HepG2 (cell line): ENCODE measurements at regions not wholly inside any gene's neighbourhood (a gene's known extent, or its start where the extent isn't known, plus 50 kb on each side); places are given as distances from the start of the nearest gene placed in this dataset.

ENCODE experiments used
- ATAC-seq: fragments of 200-7000 bp; cut with Tn5 transposase; 3 replicates; pipeline ENCODE4 v1.9.1; 2020; ENCODE audit warnings: mild to moderate bottlenecking, moderate library complexity
- BruUV-seq: library from RNA; stranded (reverse); fragments of 400-500 nt; replicated peaks from 2 replicates; lab custom pipeline; 2021; lab: Mats Ljungman, UMichigan
- CTCF ChIA-PET: fragments of 300-600 bp; formaldehyde crosslinking; extraction: SDS; loops from one replicate; lab custom pipeline; 2021; ENCODE audit warnings: low total read pairs, inconsistent platforms, low intra/inter-chr PET ratio; lab: Yijun Ruan, JAX
- POLR2A ChIA-PET: fragments of 350-600 bp; sonication (Branson Sonifier 250); formaldehyde crosslinking; loops from one replicate; lab custom pipeline; 2020; ENCODE audit warnings: antibody characterized with exemption, inconsistent platforms; lab: Yijun Ruan, JAX
- DNase-seq: peaks from one replicate; pipeline ENCODE4 v3.0.0-alpha.2; 2015; ENCODE audit warnings: low spot score
- FAIRE-seq: peaks from 3 replicates; lab custom pipeline; 2011; peaks lifted over from hg19 to GRCh38; lab: Jason Lieb, UNC
- H2AFZ ChIP-seq: one replicate; pipeline ENCODE4 v1.6.1; 2011; ENCODE audit warnings: low read length, inconsistent platforms
- H3K27ac ChIP-seq: fragments of 300-600 bp; 3 replicates; pipeline ENCODE4 v1.8.0; 2011; ENCODE audit warnings: mixed run types, mild to moderate bottlenecking, mixed read lengths, low read length, inconsistent platforms; ENCODE audit not compliant: insufficient read depth; ENCODE audit errors: extremely low read length
- H3K27me3 ChIP-seq, 2 experiments: fragments of 200-600 bp in 1 of 2; 2 replicates in 1 of 2; 3 replicates in 1 of 2; pipeline versions ENCODE4 v1.6.0 to v1.8.0; 2011; ENCODE audit warnings: low read length in 2 of 2, mild to moderate bottlenecking in 2 of 2, moderate library complexity in 2 of 2, inconsistent platforms in 1 of 2; ENCODE audit not compliant: insufficient read depth in 2 of 2, control insufficient read depth in 1 of 2
- H3K36me3 ChIP-seq, 2 experiments: fragments of 200-600 bp in 1 of 2; replicated peaks in 1 of 2; 2 replicates in 1 of 2; 3 replicates in 1 of 2; pipeline versions ENCODE4 v1.5.1 to v1.8.0; 2011; ENCODE audit warnings: low read length in 2 of 2, inconsistent platforms in 1 of 2; ENCODE audit not compliant: insufficient read depth in 2 of 2, control insufficient read depth in 1 of 2
- H3K4me1 ChIP-seq: 2 replicates; pipeline ENCODE4 v1.5.1; 2012; ENCODE audit warnings: low read length, inconsistent platforms; ENCODE audit not compliant: insufficient read depth
- H3K4me2 ChIP-seq: 2 replicates; pipeline ENCODE4 v1.6.0; 2011; ENCODE audit warnings: low read depth, low read length, inconsistent platforms
- H3K4me3 ChIP-seq, 3 experiments: fragments of 200-600 bp in 1 of 3; sonication (generic), shearing (Covaris generic) in 1 of 3; replicated peaks in 1 of 3; 2 replicates each; pipeline ENCODE4 v1.5.1; 2011 to 2016; ENCODE audit warnings: low read length in 3 of 3, inconsistent platforms in 2 of 3, low read depth in 2 of 3, mild to moderate bottlenecking in 2 of 3, control low read depth in 1 of 3, mixed read lengths in 1 of 3; ENCODE audit not compliant: insufficient read depth in 1 of 3
- H3K79me2 ChIP-seq: one replicate; pipeline ENCODE4 v1.6.1; 2011; ENCODE audit warnings: low read length, inconsistent platforms; ENCODE audit not compliant: insufficient read depth
- H3K9ac ChIP-seq: 2 replicates; pipeline ENCODE4 v1.6.0; 2011; ENCODE audit warnings: mild to moderate bottlenecking, low read depth, low read length, inconsistent platforms; ENCODE audit not compliant: insufficient read depth
- H3K9me3 ChIP-seq: 2 replicates; pipeline ENCODE4 v1.5.1; 2012; ENCODE audit warnings: mild to moderate bottlenecking, low read length
- H4K20me1 ChIP-seq: 2 replicates; pipeline ENCODE4 v1.6.0; 2011; ENCODE audit warnings: inconsistent platforms, mild to moderate bottlenecking, low read length, moderate library complexity; ENCODE audit not compliant: insufficient read depth
- CBX5 ChIP-seq: sonication (generic); formaldehyde crosslinking; IDR thresholded peaks from 2 replicates; pipeline ENCODE4 v1.4.0; 2020; ENCODE audit warnings: missing genetic modification reagents, borderline replicate concordance
- FOXO1 ChIP-seq: sonication (generic); formaldehyde crosslinking; IDR thresholded peaks from 2 replicates; pipeline ENCODE4 v1.4.0; 2020; ENCODE audit warnings: missing genetic modification reagents
- PAWR ChIP-seq: sonication (generic); formaldehyde crosslinking; IDR thresholded peaks from 2 replicates; pipeline ENCODE4 v1.4.0; 2020; ENCODE audit warnings: missing genetic modification reagents, mild to moderate bottlenecking, borderline replicate concordance
- POLR2G ChIP-seq: fragments of 200-400 bp; formaldehyde crosslinking; IDR thresholded peaks from 2 replicates; pipeline ENCODE4 v1.6.1; 2018; ENCODE audit warnings: mild to moderate bottlenecking, low read depth, low read length, moderate library complexity
- SKI ChIP-seq: fragments of 450-650 bp; IDR thresholded peaks from one replicate; pipeline ENCODE4 v1.6.1; 2018; ENCODE audit warnings: mild to moderate bottlenecking; ENCODE audit not compliant: partially characterized antibody
- SMAD9 ChIP-seq: sonication (generic); formaldehyde crosslinking; IDR thresholded peaks from 2 replicates; pipeline ENCODE4 v1.5.1; 2020; ENCODE audit warnings: mild to moderate bottlenecking, missing genetic modification reagents
- THYN1 ChIP-seq: sonication (generic); formaldehyde crosslinking; IDR thresholded peaks from 2 replicates; pipeline ENCODE4 v1.8.1; 2023; ENCODE audit warnings: low read depth, mild to moderate bottlenecking, moderate library complexity, missing genetic modification reagents, borderline replicate concordance
- ZNF251 ChIP-seq: sonication (generic); formaldehyde crosslinking; IDR thresholded peaks from 2 replicates; pipeline ENCODE4 v1.9.0; 2021; ENCODE audit warnings: mild to moderate bottlenecking, missing genetic modification reagents
- ZNF253 ChIP-seq: sonication (generic); formaldehyde crosslinking; IDR thresholded peaks from 2 replicates; pipeline ENCODE4 v1.8.0; 2022; ENCODE audit warnings: mild to moderate bottlenecking, missing genetic modification reagents, borderline replicate concordance
- ZNF331 ChIP-seq: sonication (generic); formaldehyde crosslinking; IDR thresholded peaks from 2 replicates; pipeline ENCODE4 v1.4.0; 2020; ENCODE audit warnings: missing genetic modification reagents
- WGBS: methylation state at CpG from one replicate; pipeline ENCODE4 v1.1.6; 2017; ENCODE audit warnings: low lambda C conversion rate; 5-methylcytosine and 5-hydroxymethylcytosine counted together
- in situ Hi-C: cut with HindIII; loops from 2 replicates; pipeline ENCODE4 v1.10.0; 2017; ENCODE audit warnings: low pct_unique_long_range_greater_than_20kb; ENCODE audit not compliant: extremely low pct_ligation_motif_present
- intact Hi-C: fragments of 100-400 bp; cut with micrococcal nuclease; formaldehyde crosslinking; loops from one replicate; pipeline ENCODE4 v1.10.0; 2022; ENCODE audit not compliant: unreplicated experiment
- TF ChIP-seq, protein P1 (sequence below): sonication (generic); formaldehyde crosslinking; IDR thresholded peaks from 2 replicates; pipeline ENCODE4 v1.4.0; 2020; ENCODE audit warnings: missing genetic modification reagents
- TF ChIP-seq, protein P2 (sequence below): sonication (generic); formaldehyde crosslinking; IDR thresholded peaks from 2 replicates; pipeline ENCODE4 v1.4.0; 2020; ENCODE audit warnings: missing genetic modification reagents, borderline replicate concordance
- TF ChIP-seq, protein P3 (sequence below): sonication (generic); formaldehyde crosslinking; IDR thresholded peaks from 2 replicates; pipeline ENCODE4 v1.4.0; 2020; ENCODE audit warnings: mild to moderate bottlenecking, missing genetic modification reagents
- TF ChIP-seq, protein P4 (sequence below): sonication (generic); formaldehyde crosslinking; IDR thresholded peaks from 2 replicates; pipeline ENCODE4 v1.4.0; 2020; ENCODE audit warnings: low read depth, mild to moderate bottlenecking, missing genetic modification reagents

DNA sequence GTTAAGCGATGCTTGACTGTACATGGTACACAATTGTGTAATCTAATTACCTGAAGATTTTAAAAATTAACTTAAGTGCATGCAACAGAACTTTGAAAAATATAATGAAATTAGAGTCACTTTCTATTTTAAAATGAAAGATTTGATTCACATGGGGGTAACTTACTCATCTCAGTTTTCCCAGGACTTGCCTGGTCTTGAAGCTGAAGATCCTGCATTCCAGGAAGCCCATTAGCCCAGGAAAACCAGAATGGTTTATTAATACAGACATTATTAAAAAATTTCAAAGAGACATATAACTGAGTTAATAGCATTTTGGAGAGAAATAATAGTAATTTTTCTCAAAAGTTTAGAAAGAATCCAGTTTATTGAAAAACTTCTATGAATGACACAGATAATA lies 190.6 kb downstream of the SIM1 start:
- no peaks in the 10 kb centered on the region for H3K4me1 ChIP-seq
- H3K9me3 ChIP-seq = no peaks in the 10 kb centered on the region
- POLR2A ChIA-PET = no interaction called here
- 10% methylated on average over 1 of the region's 1 CpG for WGBS
- H3K79me2 ChIP-seq = no peaks in the 10 kb centered on the region
- FAIRE-seq (no peak), ATAC-seq (no peak), DNase-seq (no peak)
- in situ Hi-C loops (no loop called here), intact Hi-C loops (no loop called here)
- TF ChIP-seq ZNF331 (CRISPR knock-in tag) (no peak), POLR2G (no peak), ZNF251 (CRISPR knock-in tag) (no peak), PAWR (CRISPR knock-in tag) (no peak), SKI (no peak), SMAD9 (CRISPR knock-in tag) (no peak), ZNF253 (CRISPR knock-in tag) (no peak), CBX5 (no peak), THYN1 (no peak), FOXO1 (CRISPR knock-in tag) (no peak)
- TF ChIP-seq, protein P1, sequence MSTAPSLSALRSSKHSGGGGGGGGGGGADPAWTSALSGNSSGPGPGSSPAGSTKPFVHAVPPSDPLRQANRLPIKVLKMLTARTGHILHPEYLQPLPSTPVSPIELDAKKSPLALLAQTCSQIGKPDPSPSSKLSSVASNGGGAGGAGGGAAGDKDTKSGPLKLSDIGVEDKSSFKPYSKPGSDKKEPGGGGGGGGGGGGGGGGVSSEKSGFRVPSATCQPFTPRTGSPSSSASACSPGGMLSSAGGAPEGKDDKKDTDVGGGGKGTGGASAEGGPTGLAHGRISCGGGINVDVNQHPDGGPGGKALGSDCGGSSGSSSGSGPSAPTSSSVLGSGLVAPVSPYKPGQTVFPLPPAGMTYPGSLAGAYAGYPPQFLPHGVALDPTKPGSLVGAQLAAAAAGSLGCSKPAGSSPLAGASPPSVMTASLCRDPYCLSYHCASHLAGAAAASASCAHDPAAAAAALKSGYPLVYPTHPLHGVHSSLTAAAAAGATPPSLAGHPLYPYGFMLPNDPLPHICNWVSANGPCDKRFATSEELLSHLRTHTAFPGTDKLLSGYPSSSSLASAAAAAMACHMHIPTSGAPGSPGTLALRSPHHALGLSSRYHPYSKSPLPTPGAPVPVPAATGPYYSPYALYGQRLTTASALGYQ (CRISPR knock-in tag) = no peak
- TF ChIP-seq, protein P2, sequence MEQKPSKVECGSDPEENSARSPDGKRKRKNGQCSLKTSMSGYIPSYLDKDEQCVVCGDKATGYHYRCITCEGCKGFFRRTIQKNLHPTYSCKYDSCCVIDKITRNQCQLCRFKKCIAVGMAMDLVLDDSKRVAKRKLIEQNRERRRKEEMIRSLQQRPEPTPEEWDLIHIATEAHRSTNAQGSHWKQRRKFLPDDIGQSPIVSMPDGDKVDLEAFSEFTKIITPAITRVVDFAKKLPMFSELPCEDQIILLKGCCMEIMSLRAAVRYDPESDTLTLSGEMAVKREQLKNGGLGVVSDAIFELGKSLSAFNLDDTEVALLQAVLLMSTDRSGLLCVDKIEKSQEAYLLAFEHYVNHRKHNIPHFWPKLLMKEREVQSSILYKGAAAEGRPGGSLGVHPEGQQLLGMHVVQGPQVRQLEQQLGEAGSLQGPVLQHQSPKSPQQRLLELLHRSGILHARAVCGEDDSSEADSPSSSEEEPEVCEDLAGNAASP (CRISPR knock-in tag) = no peak
- TF ChIP-seq, protein P3, sequence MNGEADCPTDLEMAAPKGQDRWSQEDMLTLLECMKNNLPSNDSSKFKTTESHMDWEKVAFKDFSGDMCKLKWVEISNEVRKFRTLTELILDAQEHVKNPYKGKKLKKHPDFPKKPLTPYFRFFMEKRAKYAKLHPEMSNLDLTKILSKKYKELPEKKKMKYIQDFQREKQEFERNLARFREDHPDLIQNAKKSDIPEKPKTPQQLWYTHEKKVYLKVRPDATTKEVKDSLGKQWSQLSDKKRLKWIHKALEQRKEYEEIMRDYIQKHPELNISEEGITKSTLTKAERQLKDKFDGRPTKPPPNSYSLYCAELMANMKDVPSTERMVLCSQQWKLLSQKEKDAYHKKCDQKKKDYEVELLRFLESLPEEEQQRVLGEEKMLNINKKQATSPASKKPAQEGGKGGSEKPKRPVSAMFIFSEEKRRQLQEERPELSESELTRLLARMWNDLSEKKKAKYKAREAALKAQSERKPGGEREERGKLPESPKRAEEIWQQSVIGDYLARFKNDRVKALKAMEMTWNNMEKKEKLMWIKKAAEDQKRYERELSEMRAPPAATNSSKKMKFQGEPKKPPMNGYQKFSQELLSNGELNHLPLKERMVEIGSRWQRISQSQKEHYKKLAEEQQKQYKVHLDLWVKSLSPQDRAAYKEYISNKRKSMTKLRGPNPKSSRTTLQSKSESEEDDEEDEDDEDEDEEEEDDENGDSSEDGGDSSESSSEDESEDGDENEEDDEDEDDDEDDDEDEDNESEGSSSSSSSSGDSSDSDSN (CRISPR knock-in tag) = no peak
- TF ChIP-seq, protein P4, sequence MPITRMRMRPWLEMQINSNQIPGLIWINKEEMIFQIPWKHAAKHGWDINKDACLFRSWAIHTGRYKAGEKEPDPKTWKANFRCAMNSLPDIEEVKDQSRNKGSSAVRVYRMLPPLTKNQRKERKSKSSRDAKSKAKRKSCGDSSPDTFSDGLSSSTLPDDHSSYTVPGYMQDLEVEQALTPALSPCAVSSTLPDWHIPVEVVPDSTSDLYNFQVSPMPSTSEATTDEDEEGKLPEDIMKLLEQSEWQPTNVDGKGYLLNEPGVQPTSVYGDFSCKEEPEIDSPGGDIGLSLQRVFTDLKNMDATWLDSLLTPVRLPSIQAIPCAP (CRISPR knock-in tag) = no peak
- H3K27me3 ChIP-seq = no peaks in the 10 kb centered on the region
- no peak overlapping the region for H2AFZ ChIP-seq
- H3K36me3 ChIP-seq = no peaks in the 10 kb centered on the region
- H3K4me2 ChIP-seq = no peak overlapping the region
- H3K4me3 ChIP-seq = no peak overlapping the region
- H3K27ac ChIP-seq = no peak overlapping the region
- H3K9ac ChIP-seq = no peak overlapping the region
- BruUV-seq = no TSS peak
- CTCF ChIA-PET = no interaction called here
- H4K20me1 ChIP-seq = no peaks in the 10 kb centered on the region
